HG02840 (cell line): ENCODE measurements at regions not wholly inside any gene's neighbourhood (a gene's known extent, or its start where the extent isn't known, plus 50 kb on each side); places are given as distances from the start of the nearest gene placed in this dataset.

Experiments
- ATAC-seq: cut with Tn5 transposase; IDR thresholded peaks from one replicate; pipeline ENCODE4 v1.9.1; 2021; ENCODE audit warnings: mild to moderate bottlenecking, moderate library complexity, moderate number of reproducible peaks; ENCODE audit not compliant: unreplicated experiment, low FRiP score

GRCh38 chr9:116080561-116080960, 73.0 kb upstream of the PAPPA start:
- no peak for ATAC-seq

GRCh38 chr9:116081435-116082115, 72.0 kb upstream of the PAPPA start:
- no peak for ATAC-seq

DNA sequence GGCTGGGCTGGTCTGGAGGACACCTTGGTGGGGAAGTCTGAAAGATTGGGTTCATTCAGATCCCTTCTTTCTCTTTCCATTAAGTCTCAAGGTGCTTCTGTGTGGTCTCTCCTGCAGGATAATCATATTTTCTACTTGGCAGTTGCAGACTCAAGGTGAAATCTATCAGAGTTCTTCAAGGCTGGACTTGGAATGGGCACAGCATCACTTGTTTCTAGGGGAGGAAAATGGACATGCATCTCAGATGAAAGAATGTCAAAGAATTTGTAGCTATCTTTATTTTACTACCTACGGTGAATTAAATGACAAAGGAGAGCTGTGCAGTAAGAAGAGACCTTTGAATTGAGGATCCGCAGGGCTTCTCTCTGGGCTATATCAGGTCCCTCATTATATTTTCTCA, 69.8 kb upstream of the PAPPA start:
- ATAC-seq, result no peak

- ATAC-seq, result no peak
These were observed 69.1 kb upstream of the PAPPA start for GRCh38 chr9:116084497-116084896.

- ATAC-seq, result no peak
These were observed 66.3 kb upstream of the PAPPA start for GRCh38 chr9:116087246-116087645.

DNA sequence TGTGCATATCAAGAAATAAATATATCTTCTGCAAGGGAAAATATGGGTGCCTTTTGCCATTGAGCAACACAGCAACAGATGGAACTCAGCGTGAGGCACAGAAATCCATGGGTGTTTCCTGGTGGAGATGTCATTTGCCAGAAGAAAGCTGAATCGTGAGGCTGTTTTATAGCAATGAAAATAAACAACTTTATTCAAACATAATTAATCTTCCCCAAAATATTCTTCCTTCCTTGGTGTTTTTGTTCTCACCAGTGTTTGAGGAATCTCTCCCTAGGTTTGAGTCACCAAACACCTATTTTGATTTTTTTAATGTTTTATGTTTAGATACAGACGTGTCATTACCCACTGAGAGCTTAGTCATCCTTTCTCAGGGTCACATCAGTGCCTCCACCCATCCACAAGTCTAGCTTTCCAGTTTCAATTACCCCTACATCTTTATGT, 65.8 kb upstream of the PAPPA start:
- ATAC-seq, result no peak

DNA sequence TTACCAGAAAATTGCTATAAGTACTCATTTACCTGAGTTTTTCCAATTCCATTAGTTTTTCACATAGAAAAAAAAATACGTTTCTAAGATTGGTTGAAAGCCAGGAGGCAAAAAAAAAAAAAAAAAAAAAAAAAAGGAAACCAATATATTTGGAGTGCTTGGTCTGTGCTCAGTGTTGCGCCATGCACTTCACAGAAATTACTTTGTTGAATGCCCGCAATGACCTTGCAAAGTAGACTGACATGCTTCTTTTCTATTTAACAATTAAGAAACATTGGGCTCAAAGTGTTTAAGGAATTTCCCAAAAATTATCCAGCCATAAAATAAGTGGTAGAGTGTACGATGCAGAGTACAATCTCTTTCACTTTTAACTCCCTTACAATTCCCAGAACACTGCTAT, 65.2 kb upstream of the PAPPA start:
- no peak for ATAC-seq

GRCh38 chr9:116090030-116090770, 63.4 kb upstream of the PAPPA start:
- ATAC-seq, result no peak

DNA sequence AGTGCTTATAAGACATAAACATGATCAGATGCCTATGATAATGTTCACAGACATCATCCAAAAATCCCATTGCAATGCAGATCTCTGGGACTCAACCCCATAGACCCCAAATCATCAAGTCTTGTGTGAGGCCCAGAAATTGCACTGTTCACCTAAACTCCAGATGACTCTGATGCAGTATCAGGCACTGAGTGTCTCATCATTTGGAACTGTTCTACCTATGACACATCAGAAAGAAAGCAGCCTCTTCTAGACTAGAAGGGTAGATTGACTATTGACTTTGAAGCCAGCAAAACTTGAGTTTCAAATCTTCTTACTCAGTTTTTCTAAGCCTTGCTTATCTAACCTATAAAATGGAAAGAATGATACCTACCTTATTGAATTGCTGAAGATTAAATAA, 58.7 kb upstream of the PAPPA start:
- ATAC-seq, result no peak

DNA sequence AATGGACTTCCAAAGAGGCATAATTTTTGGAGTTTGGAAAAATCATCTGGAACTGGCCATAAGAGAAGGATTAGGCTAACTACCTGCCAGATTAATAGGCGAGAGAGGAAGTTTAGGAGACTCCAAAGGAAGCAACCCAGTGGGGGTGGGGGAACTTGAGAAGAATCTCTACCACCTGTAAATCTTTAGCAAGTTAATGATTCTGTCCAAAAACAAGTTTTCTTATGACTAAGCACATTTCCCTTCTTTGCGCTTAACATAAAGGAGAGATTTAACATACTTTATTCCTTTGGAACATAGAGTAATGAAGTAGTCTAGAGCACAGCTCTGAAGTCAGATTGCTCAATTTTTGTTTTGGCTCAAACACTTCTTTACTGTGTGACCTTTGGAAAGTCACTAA, 58.2 kb upstream of the PAPPA start:
- no peak for ATAC-seq

GRCh38 chr9:116096046-116096445, 57.5 kb upstream of the PAPPA start:
- ATAC-seq, result no peak

- ATAC-seq, result no peak
These were observed 56.7 kb upstream of the PAPPA start for GRCh38 chr9:116096853-116097252.

DNA sequence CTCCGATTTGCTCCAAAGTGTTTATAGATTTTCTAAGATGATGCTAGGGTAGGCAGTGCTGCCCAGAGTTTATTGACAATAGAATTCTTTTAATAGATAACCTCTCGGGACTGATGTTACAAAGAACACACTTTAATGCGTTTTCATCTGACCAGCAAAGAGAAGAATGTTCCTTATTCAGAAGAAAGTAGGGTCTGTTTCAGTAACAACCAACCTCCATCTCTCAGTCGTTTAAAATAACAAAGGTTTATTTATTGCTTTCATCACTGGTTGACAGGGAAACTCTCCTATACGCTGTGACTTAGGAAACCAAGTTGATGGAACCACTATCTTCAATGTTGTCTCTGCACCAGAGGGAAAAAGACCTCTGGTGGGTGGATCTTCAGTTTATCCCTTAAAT, 55.1 kb upstream of the PAPPA start:
- no peak for ATAC-seq

DNA sequence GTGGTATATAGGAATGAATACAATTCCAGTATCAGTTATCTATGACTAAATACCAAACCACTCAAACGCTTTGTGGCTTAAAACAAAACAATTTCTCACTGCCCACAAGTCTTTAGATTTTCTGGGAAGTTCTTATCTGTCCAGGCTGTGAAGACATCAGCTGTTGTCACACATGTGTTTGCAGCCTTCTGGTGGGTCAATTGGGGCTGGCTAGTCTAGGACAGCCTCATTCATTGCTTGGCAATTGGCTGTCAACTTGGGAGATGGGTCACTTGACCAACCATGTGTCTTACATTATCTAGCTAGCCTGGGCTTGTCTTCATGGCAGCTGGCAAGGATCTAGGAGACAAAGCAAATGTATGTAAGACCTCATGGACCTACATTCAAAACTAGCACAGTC, 53.8 kb upstream of the PAPPA start:
- ATAC-seq, result no peak

DNA sequence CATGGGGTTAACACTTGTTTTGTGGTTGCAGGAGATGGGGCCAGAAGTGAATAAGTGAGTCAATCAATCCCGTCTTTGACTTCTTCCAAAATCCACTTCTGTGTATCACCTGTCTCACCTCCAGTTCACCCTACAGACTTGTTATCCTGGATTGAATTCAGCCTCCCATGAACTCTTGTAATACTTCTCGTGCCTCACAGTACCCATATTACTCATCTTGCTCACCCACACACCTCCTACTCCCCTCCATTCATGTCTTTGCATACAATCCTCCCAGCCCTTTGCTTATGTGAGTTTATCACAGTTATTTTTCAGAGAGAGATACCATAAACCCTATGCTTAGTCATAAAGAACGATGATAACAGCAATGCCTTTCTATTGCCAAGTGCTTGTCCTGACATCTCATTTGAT, 52.9 kb upstream of the PAPPA start:
- ATAC-seq, result no peak

DNA sequence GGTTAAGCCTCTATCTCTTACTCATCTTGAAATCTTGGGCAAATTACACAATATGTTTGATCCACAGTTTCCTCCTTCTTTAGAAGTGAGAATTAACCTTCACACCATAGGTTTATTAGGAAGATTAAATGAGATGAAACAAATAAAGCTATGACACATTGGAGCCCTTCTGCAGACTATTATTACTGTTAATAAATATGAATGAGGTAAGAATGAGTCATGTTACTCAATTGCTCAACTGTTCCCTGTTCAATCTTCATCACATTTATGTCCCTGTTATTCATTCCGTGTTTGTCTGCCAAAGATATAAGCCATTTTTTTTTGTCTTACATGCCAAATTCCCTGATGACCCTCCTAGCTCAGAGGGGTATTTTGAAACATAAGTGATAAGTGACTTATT, 52.1 kb upstream of the PAPPA start:
- no peak for ATAC-seq

DNA sequence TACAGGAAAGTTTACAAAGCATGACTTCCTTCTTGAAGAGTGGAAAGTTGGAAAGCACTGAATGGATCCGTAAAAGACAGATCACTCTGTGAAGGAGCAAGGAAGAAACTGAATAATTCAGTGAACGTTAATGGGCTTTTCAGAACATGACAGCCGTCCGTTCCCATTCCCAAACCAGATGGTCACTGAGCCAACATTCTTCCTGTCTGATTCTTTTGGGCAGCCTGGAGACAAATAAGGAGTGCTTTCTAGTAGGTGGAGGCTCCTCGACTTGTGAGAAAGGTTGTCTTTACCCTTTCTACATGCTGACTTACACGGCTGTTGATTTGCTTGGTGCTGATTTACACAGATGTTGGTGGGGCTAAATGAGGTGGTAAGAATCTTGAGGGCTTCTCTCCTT, 51.0 kb upstream of the PAPPA start:
- no peak for ATAC-seq
